HG02884 (cell line): ENCODE measurements at regions not wholly inside any gene's neighbourhood (a gene's known extent, or its start where the extent isn't known, plus 50 kb on each side); places are given as distances from the start of the nearest gene placed in this dataset.

Experiments used
- ATAC-seq: cut with Tn5 transposase; IDR thresholded peaks from one replicate; pipeline ENCODE4 v1.9.1; 2021; ENCODE audit warnings: mild to moderate bottlenecking, moderate library complexity; ENCODE audit not compliant: unreplicated experiment

DNA sequence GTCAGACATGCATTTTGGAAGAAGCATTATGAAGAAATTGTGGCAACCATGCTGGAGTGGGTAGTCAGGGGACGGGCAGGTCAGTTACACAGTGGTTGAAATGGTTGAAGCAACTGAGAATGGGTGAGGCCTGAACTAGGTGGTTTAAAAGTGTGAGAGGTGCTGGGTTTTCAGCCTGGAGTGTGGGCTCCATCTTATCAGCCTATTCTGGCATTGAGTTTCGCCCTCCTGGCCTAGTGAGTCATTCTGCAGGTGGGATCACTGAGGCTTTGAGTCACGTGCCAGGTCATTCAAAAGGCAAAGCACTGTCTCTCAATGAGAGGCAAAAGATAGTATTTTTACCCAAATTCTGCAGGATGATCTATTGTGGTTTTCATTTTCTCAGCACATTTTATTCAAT is 181.9 kb upstream of the CHD6 start:
- ATAC-seq = no peak

DNA sequence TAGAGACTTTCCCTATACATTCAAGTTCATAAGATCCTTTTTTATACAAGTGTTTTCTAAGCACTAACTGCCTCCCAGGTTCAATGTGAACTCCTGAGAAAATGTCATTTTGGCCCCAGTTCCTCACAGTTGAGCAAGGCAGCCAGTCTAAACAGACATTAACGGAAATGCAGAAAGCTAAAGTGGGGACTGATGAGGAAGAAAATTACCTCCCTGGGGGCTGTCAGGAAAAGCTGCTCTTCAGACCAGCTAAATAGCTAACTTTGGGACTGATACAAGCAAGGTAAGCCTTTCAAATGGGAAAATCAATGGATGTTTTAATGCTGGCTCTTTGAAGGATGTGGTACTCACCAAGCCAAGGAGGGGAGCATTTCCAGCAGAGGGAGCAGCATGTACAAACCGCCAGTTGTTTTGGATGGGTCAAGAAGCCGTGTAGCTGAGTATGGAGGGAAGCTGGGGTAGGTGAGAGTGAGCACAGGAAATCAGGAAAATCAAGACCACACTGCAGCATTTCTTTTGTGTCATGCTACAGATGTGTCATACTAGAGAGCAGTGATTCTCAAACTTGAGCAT is 180.8 kb upstream of the CHD6 start:
- ATAC-seq = no peak

DNA sequence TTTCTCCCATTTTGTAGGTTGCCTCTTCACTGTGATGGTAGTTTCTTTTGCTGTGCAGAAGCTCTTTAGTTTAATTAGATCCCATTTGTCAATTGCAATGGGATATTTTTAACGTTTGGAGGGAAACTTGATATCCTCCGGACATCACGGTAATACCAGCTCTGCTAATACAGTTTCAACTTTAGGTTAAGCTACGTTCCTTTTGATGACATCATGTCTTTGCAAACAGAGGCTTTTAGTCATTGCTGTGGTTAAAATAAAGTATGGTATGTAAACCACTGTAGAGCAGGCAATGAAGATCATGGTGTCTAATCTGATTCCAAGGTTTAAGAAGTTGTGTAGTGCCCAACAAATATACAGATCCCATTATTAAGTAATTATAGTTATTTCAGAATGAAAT is 168.0 kb upstream of the CHD6 start:
- ATAC-seq = no peak

DNA sequence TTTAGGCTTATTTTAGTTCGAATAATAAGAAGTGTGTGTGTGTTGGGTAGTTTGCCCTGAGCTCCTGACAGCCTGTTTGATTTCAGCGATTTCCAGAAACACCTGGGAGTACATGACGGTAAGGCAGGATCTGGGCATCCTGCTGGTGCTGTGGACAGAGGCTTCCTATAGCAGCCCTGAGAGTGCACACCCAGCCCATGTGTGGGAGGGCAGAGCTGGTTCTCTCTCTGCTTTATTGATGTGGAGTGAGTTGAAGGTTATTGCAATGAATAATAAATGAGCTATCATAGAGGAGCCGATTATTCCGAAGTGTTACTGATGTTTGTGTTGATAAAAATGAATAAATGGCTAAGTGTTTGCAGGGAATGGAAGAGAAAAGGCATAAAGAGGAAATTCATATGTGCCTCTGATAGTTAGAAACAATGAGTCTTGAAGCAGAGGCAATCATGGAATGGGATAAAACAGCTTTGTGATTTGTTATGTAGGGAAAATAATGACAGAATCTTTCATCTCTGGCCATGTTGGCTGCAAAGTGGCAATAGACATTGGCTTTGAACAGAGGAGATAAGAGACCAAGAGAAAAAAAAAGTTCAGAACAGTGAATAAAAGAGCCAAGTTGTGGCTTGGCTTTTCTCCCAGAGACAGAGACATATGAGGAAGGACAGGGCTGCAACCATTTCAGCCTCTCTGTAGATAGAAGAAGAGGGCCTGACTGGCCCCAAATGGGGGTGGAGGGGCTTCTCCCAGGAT is 166.2 kb upstream of the CHD6 start:
- ATAC-seq = no peak

DNA sequence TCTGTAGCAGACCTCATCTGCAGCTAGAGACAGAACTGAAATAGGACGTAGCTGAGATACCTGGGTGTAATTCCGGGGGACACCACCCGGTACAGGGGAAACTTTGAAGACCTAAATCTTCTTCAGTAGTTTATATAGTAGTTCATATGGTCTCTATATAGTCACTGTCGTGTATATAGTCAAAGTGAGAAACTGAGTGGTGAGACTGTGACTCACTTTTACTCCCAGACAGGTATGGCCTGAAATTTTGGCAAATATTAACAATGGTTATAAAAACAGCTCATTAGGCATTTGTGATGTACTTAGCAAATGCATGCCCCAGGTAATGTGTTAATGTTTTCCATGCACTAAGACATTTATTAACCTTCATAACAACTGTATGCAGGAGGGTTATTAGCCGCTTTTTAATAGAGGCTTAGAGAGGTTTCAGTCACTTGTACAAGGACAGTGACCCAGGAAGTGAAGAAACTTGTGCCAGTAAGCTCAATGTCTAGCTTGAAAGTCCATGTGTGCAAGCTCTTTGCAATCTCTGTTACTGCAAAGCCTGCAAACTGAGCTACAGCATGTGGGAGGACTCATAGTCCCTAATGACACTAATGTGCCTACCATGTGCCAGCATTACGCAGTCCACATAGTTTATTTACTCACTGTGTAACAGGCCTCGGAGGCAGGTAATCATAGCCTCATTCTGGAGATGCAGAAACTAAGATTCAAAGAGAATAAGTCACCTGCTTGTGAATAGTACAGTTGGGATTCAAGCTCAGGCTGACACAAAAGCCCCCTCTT is 165.4 kb upstream of the CHD6 start:
- ATAC-seq = no peak

DNA sequence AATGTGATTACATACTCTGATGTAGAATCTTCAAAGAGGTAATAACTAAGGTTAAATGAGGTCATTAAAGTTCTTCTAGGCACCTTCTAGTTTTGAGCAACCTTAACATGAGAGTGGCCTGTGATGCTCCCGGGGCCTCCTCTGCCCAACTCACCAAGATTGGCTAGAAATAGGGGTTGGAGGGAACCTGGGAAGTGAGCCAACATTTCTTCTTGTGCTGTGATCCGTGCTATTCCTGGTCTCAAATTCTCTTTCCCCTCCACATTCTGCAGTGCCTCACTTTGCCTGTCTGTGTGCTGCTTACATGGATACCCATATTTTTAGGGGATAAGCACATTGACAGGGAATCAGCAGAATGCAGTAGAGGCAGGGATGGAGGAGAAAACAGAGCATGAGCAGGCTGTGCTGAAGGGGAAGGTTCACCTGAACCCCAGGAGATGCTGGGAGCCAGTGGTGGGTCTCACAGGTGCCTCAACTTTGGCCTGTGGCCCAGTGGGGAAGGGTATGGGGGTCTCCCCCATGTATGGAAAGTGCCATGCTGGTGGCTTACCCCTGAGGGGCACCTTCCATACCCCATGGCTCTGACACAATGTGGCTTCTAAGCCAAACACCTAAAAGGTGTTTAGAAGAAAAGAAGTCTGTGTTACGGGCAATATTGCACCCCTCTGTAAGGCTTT is 164.7 kb upstream of the CHD6 start:
- no peak for ATAC-seq

DNA sequence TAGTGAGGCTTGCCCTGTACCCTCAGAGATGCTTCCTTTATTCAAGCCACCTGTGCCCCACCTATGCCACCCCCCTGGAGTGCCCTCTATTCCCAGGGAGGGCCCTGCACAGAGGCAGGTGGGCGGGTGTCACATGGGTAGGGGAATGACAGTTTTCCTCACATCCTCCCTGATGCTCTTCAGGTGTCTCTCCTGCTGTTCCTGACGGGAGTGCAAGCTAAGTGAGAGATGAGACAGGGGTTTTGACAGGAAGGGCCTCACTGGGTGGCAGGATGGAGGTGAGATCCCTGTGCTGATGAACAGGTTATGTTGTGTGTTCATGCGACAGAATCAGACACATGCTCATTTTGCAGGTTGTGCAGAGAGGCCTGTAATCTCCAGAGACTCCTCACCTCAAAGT is 164.1 kb upstream of the CHD6 start:
- ATAC-seq = no peak

DNA sequence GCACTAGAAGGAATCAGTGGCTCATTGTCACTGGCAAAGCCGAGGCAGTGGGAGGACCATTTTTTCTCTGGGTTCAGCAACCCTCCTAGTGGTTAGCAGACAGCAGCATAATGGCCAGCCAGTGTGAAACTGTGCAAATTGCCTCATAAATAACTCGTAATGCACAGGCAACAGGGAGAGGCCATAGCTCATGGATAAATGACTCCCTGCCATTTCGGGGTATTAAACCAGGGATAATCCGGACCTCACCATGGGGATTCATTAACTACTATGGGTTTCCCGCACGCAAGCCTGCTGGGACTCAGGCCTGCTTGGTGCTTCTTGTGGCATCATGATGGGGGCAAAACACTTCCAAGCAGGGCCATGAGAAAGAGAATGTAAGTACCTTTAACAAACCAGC is 158.2 kb upstream of the CHD6 start:
- ATAC-seq = no peak

DNA sequence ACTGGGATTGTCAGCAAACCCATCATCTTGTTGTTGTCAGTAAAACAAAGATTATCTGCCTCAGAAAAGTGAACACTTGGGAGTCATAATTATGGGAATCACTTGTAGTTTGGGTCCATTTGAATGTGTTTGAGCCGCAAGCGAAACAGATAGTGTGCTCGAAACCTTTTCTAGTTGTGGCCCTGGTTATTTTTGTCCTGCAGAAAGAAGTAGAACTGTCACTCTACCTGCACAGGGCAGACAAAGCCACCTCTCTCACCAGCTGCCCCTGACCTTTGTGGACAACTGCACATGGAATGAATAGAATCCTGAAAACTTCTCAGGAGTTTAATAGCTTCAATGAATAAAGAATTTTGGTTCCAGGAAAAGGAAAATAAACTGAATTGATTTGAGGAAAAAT is 156.1 kb upstream of the CHD6 start:
- ATAC-seq = no peak

DNA sequence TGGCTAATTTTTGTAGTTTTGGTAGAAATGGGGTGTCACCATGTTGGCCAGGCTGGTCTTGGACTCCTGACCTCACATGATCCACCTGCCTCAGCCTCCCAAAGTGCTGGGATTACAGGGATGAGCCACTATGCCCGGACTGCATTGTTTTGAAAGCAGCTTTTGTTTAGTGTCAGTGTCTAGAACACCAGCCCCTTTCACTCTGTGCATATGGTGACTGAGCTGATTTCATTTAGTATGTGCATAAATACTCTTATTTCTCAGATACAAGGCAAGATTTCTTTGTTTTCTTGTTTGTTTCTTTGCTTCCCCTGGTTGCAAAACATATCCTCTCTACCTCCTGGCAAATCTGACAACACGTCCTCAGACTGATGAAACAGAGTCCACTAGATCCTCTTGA is 152.8 kb upstream of the CHD6 start:
- no peak for ATAC-seq

DNA sequence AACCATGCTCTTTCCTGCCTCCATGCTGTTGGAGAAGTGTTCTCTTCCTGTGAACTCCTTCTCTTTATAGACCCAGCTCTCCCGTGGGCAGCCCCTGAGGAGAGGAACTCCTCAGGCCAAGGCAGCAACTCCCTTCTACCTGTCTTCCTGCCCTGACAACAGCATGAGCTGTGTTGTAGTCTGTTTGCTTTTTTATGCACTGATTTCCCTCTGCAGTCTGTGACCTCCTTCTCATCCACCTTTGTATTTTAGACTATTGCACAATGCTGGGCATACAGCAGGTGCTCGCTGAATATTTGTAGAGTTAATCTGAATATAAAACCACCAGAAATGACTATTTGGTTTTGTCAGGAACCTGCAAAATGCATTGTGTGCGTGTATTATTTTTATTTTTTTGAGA is 152.2 kb upstream of the CHD6 start:
- no peak for ATAC-seq

DNA sequence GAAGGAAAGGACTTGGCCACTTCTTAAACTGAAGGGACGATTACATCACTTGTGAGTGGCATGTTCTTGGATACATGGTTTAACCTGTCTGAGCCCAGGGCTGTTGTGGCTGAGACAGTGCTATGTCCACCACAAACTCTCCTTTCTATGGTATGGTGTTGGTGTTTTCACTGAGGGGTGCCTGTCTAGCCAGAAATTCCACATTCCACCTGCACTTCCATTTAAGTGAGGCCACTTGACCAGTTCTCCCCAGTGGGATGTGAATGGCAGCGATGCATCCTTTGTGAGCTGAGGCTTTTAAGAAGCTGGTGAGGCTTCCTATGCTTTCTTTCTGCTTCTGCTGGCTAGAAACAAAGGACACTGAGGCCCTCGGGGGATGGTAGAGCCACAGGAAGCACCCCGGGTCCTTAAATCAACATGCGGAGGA is 151.4 kb upstream of the CHD6 start:
- ATAC-seq = no peak

DNA sequence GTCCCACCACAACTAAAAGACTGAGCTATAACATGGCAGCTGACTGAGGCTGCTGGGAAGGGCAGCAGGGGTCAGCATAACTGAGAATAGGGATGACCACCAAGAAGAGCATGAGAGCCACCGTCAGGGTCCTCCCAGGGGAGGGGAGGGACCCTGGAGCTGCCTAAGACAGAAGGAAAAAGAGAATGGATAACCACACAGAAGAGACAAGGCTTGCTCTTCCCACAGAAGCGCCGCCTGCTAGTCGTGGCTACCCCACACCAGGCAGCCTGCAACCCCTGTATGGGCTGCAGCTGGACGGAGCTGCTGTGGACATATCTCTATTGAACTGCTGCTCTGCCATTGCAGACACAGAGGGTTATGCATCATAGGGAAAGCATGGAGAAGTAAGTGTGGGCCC is 132.0 kb upstream of the CHD6 start:
- ATAC-seq = no peak

DNA sequence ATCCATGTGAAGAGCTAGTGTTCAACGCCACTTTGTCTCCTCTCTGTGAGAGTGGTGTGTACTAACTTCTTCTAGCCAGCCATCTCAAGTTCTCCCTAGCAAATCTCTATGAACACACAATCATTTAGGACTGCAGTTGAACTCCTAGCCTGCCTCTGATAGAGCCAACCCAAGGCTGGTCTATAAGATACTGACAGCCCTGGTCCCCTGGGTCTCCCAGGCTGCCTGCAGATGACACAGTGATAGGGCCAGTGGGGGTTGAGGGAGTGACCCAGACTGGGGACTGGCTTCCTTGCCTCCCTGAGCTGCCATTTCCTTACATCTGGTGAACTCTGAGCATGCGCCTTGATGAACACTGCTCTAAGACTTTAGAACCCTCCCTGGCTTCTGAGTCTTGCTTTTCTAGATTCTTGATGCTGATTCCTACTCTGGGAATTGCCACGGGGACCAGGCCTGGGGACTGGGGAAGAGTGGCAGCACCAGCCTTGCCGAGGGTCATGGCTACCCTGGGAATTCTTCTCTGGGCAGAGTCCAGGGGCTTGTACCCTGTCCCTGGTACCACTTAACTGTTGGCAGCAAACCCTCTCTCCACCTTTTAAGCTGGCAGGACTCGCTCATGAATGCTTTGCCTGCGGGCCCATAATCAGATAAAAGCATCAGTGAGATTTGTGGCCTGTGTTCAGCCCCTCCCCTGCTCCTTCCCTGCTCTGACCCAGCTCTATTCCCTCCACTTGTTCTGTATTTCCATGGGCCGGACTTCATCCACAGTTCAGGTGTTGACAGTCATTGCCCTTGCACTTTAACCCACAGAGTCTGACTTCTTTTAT is 130.8 kb upstream of the CHD6 start:
- no peak for ATAC-seq

DNA sequence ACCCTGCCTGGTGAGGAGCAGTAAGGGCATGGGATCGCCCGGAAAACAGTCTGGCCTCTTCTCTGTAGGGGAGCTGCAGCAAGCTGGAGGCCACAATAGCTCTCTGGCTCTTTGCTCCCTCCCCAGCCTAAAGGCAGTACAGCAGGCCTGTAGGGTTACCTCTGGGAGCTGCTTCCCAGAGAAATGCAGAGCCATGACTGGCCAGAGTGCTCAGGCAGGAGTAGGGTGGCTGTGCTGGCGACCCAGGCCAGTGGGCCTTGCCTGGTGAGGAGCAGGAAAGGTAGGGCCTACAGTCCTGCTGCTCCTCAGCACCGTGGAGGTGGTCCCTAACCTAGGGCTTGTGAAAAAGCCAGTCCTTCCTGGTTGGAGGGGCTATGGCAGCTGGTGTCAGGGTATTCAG is 129.9 kb upstream of the CHD6 start:
- no peak for ATAC-seq

DNA sequence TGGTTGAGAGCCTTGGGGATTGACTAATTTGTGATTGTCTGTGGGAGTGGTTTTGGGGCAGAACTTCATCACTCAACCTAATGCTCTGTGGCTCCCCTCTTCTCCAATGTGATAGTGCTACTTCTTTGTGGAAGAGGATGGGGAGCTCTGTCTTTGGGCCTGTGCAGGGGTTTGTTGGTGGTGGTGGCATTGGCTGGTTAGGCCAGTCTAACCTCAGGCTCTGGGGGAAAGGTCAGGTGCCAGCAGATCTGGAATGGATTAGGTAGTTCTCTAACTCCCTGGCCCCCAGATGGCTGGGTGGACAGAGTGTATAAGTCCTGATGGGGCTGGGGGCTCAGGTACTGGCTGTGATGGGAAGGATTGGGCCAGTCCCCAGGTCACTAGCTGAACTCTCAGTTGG is 129.0 kb upstream of the CHD6 start:
- ATAC-seq = no peak

DNA sequence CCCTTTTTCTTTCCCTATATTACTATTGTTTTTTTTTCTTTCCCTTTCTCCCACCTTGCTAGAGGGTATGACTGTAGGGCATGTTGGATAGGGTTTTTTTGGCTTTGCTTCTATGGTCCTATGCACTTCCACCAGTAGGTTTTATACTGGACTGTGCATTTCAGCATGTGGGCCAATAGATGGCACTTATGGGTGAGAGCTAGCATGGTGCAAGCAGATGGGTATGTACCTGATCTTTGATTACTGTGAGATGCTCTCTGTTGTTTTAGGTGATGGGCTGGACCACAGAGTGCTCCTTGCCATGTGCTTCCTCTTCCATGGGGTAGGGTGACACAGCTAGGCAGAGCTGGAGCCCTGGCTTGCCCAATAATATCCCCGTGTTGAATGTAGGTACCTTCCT is 128.5 kb upstream of the CHD6 start:
- ATAC-seq = no peak

DNA sequence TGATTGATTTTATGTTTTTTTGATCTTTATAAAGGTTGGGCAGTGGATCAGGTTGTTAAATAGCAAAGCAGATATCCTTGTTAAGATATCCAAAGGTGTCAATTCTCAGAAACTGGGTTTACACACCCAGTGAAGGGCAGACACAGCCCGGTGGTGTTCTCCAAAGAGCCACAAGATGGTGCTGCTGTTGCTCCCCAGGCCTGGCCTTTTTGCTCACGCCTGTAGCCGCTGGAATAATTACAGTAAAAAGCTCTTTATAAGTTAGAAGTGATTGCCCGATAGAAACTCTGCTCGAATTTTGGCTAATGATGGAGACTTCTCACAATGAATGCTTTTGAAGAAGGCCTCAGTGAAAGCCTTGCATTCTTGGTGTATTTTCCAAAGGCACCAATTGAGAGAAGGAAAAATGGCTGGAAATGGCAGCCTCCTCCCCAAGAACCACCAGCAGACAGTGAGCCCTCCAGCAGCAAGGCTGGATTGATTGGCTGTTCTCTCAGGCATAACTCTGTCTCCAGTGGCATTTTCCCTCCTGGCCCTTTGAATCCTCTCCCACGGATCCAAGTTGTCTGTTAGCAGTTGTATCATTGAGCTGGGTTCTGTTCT is 120.5 kb upstream of the CHD6 start:
- ATAC-seq = peak; percentile 81

DNA sequence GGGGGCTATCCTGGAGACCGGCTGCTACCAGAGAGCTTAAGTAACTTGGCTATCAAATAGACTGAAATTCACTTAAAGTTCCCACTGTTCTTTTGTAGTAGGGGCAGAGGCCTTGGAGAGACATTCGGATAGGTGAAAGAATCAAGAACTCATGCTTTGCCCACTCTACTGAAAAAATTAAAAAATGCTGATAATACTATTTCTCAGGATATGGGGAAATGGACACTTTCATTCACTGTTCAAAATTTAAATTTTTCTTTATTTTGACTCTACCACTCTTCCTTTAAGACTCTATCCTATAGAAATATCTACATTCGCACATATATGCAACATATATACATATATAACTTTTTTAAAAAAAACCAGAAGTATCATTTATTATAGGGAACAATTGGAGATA is 117.8 kb upstream of the CHD6 start:
- ATAC-seq = no peak

DNA sequence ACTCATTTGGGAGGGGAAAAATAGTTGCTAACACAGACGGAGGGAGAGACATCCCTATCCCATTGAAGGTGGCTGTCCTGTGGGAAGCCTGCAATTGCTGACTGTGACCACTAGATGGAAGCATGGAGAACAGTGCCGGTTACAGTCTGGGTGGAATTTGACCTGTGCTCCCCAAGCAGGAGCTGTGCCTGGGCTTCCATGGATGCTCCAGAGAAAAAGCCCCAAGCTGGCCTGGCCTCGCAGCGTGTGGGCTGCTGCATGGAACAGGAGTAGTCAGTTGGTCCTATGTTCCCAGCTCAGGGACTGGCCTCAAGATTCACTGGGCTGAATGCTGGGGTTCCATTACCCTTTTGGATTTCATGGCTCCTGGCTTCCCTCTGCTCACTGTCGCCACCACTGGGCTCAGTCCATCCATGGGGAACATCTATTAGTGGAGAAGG is 116.3 kb upstream of the CHD6 start:
- no peak for ATAC-seq
